ENCODE measurements at regions not wholly inside any gene's neighbourhood (a gene's known extent, or its start where the extent isn't known, plus 50 kb on each side); places are given as distances from the start of the nearest gene placed in this dataset.

DNA sequence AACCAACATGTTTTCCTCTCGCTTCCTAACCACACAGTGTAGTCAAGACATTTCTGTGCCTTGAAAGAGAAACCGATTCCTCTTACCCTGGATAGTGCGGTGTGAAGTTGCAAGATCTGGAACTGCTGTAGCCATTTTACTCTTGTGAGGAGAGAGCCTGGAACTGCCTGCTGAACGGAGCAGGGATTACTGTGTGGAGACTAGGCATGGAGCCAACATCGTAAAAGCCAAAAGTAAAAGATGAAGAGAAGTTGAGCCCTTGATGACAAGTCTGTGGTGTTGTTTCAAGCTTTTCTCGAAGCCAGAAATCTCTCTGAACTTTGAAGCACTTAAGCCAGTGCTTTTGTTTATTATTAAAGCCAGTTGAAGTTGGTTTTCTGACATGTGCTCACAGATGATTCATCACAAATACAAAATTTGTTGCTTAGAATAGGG lies 110.1 kb upstream of the GRIN3A start:
- TF ChIP-seq, protein P1, sequence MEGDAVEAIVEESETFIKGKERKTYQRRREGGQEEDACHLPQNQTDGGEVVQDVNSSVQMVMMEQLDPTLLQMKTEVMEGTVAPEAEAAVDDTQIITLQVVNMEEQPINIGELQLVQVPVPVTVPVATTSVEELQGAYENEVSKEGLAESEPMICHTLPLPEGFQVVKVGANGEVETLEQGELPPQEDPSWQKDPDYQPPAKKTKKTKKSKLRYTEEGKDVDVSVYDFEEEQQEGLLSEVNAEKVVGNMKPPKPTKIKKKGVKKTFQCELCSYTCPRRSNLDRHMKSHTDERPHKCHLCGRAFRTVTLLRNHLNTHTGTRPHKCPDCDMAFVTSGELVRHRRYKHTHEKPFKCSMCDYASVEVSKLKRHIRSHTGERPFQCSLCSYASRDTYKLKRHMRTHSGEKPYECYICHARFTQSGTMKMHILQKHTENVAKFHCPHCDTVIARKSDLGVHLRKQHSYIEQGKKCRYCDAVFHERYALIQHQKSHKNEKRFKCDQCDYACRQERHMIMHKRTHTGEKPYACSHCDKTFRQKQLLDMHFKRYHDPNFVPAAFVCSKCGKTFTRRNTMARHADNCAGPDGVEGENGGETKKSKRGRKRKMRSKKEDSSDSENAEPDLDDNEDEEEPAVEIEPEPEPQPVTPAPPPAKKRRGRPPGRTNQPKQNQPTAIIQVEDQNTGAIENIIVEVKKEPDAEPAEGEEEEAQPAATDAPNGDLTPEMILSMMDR (IDR thresholded peaks at IDR 0.05 in 4 of 5, conservative IDR thresholded peaks at IDR 0.05 in 1 of 5) = no peak
- no peak for TF ChIP-seq POLR2A (IDR thresholded peaks at IDR 0.05)
